ENCODE measurements at regions not wholly inside any gene's neighbourhood (a gene's known extent, or its start where the extent isn't known, plus 50 kb on each side); places are given as distances from the start of the nearest gene placed in this dataset.

GRCh38 chr10:91355998-91356397 lies 54.1 kb upstream of the HECTD2 start:
- no peak for TF ChIP-seq CTCF (conservative IDR thresholded peaks at IDR 0.05 in 1 of 2, IDR thresholded peaks at IDR 0.05 in 1 of 2; ENCODE audit: low read depth in 1 of 2, low read length in 2 of 2)
- no peak for TF ChIP-seq EZH2 (IDR thresholded peaks at IDR 0.05; ENCODE audit: low read length, missing control alignments)
